ENCODE measurements at regions not wholly inside any gene's neighbourhood (a gene's known extent, or its start where the extent isn't known, plus 50 kb on each side); places are given as distances from the start of the nearest gene placed in this dataset.
"Not testable (repeated sequence)": the region's sequence is repeated elsewhere in the genome, so short reads cannot be mapped to it uniquely, and the experiment has no call there.

DNA sequence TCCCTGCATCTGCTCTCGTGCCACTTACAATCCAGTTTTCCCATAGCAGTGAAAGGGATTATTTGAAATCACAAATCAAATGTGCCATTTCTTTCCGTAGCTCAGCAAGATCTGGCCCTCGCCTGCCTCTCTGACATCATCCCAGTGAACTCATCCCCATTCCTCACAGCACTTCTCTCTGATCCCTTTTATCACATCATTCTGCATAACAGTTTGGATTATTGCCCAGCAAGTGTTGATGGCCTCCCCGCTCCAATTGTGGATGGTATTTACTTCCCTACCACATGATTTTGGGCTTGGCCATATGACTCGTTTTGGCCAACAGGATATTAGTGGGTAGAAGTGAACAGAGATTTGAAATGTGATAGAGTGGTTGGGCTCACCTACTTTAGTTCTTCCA, 185.0 kb downstream of the NPIPA7 start:
- DNase-seq, result not testable (repeated sequence)

DNA sequence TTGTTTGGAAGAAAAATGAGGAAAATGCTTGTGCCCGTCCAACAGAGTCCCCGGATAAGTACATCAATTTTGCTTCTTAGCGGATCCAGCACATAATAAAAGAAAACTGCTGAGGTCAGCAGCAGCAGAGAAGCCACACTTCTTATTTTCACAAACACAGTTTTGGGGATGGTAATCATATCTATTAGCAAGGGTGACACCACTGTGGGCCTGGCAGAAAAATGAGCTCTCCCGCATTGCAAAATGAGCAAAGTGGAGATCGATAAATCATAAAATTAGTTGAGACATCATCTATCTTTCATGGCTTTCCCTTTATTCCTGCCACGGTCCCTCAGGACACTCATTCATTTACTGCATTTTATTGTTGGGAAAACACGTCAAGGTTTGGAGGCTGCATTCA, 186.4 kb downstream of the NPIPA7 start:
- not testable (repeated sequence) for DNase-seq

DNA sequence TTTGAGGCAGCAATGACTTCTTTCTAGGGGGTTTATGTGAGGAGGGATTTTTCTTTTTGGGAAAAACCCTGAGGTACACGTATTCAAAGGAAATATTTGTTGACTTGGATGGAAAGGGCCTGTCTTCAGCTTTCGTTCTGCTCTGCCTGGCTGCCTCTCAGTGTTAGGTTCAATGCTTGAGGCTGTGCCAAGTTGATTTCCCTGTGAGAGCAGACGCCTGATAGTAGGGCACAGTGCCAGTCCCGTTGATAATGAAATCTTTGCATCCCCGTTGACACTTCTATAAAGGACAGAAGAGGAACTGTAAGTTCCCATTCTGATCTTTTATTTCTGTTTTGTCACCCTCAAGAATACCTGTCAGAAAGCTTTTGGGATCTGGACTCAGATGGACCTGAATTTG, 191.1 kb downstream of the NPIPA7 start:
- not testable (repeated sequence) for DNase-seq

DNA sequence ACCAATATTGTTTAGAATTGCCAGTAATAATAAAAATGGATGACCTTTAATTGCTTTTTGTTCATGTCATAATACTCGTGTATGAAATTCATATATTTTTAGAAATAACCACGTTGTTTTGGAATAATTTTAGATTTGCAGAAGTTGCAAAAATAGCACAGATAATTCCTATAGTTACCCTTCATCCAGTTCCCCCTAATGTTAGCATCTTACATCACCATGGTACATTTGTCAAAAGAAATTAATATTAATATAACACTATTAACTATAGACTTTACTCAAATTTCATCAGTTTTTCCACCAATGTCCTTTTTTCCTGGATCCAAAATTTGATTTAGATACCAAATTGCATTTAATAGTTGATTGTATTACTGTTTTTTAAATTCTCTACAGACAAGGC, 191.9 kb downstream of the NPIPA7 start:
- DNase-seq, result not testable (repeated sequence)

DNA sequence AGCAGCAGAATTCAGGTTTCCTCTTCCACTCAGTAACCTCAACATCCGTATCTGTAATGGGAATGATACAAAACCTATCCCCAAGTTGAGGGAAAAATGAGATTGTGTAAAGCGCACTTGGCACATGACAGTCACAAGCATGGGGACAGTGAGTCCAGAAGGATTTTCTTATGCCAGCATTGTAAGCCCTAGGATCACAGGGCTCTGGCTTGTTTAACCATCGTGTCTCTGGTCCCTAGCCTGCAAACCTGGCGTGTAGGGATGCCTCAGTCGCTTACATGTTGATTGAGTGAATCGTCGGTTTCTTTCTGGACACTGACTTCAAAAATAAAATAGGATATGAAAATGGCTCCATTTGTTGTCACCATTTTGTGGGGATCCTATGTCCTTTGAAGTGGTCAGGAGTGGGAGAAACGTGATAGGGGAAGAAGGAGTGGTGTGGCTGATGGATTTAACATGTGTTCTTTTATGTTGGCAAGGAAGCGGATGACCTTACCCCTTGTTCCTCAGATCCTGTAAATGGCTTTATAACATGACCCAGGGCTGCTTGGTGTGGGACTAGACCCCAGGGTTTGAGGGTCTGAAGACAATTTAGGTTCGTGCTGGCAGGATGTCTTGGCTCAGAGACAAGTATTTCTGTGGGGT, 193.3 kb downstream of the NPIPA7 start:
- DNase-seq, result not testable (repeated sequence)

DNA sequence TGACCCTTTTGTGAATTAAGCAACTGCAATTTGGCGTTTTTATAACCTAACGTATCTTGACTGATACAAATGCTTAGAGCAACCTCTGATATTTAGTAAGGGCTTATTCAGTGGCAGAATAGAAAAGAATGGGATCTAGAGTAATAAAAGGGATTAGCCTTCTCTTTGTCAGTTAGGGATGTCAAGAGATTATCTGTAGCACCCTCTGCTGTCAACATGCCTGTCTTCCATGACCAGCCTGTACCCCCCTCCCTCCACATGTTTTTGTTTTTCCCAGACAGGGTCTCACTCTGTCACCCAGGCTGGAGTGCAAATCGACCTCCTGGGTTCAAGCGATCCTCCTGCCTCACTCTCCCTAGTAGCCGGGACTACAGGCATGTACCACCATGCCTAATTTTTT, 198.1 kb downstream of the NPIPA7 start:
- not testable (repeated sequence) for DNase-seq

DNA sequence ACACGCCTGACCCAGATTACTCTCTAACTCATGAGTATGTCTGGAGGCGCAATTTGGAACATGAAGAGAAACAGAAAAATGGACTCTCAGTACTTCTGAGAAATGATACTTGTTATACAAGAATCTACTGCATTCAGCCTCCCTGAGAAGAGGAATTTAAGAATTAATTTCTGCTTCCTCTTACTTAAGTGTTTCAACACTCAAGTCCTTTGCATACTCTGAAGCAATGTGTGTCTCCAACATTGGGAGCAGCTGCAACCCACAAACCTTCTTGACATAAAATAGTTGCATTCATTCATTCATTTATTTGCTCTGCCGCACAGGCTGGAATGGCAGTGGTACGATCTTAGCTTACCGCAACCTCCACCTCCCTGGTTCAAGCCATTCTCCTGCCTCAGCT, 199.8 kb downstream of the NPIPA7 start:
- DNase-seq, result peak; percentile 7 to 23 (median 9)

DNA sequence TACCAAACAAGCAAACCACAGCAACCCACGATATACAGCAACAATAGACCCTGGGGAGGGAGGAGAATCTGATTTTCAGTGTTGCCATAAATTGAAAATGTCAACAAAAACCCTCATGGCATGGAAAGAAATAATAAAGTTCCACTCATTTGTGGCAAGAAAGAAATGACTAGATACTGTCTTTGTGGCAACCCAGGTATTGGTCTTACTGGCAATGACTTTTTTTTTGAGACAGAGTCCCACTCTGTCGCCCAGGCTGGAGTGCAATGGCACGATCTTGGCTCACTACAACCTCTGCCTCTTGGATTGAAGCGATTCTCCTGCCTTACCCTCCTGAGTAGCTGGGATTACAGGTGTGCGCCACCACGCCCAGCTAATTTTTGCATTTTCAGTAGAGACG, 204.0 kb downstream of the NPIPA7 start:
- DNase-seq, result not testable (repeated sequence)

DNA sequence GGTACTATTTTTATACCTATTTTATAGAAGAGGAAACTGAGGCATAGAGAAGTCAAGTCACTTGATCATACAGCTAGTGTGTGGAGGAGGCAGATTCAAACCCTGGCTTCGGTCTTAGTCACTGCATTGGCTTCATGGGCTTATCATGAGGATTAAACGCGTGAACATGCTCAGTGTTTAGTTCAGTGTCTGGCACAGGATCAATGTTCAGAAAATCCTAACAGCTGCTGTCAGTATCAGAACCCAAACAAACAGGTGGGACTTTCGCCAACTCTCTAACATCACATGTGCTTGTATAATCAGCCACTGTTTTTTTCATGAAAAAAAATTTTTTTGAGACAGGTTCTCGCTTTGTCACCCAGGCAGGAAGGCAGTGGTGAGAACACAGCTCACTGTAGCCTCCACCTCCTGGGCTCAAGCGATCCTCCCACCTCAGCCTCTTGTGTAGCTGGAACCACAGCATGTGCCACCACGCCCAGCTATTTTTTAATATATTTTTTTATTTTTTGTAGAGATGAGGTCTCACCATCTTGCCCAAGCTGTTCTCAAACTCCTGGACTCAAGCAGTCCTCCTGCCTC, 207.2 kb downstream of the NPIPA7 start:
- not testable (repeated sequence) for DNase-seq

DNA sequence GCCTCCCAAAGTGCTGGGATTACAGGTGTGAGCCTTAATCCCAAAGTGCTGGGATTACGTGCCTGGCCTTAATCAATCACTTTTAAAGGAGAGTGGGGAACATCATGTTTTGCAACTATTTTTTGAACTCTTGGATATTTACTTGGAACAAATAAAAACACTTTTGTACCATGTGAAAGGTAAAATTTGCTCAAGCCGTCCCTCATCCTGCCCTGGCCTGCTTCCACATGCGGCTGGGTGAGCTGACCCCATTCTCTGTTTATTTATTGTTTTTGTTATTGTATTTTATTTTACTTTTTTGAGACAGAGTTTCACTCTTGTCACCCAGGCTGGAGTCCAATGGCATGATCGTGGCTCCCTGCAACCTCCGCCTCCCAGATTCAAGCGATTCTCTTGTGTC, 208.0 kb downstream of the NPIPA7 start:
- not testable (repeated sequence) for DNase-seq

DNA sequence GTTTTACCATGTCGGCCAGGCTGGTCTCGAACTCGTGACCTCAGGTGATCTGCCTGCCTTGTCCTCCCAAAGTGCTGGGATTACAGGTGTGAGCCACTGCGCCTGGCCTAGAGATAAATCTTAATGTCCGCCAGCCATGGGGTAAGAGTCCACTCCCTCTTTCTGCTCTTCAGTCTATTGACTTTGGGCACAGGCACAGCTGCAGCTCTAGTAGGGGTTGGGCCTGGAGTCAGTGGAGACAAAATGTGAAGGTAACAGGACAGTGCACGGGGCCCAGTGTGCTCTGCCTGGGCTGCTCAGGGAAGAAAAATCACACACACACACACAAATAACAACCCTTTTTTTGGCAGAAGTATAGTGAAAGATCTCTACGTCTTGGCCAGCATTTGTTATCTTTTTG, 209.5 kb downstream of the NPIPA7 start:
- not testable (repeated sequence) for DNase-seq

DNA sequence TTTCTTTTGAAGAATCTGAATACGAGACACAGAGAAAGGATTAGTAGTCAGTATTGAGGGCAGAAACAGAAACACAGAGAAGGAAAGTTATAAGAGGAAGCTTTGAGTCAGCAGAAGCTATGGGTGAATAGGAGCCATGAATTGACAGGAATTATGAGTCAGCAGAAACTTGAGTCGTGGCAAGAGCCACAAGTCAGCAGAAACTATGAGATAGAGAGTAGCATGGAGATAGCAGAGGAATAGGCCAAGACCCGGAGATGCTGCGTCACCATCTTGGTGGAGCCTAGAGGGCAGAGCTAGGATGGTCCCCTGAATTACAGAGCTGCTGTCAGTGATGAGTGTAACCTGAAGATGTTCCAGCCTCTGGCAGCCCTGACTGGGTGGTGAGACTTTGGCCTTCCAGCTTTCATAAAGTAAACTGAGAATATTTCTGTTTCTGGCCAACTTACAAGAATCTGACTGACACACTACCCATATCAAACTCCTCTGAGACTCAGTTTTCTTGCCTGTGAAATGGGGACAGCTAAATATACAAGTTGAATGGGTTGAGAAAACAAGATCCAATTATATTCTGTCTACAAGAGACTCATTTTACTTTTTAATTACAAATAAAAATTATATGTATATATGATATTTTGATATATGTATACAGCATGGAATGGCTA, 211.8 kb downstream of the NPIPA7 start:
- not testable (repeated sequence) for DNase-seq

DNA sequence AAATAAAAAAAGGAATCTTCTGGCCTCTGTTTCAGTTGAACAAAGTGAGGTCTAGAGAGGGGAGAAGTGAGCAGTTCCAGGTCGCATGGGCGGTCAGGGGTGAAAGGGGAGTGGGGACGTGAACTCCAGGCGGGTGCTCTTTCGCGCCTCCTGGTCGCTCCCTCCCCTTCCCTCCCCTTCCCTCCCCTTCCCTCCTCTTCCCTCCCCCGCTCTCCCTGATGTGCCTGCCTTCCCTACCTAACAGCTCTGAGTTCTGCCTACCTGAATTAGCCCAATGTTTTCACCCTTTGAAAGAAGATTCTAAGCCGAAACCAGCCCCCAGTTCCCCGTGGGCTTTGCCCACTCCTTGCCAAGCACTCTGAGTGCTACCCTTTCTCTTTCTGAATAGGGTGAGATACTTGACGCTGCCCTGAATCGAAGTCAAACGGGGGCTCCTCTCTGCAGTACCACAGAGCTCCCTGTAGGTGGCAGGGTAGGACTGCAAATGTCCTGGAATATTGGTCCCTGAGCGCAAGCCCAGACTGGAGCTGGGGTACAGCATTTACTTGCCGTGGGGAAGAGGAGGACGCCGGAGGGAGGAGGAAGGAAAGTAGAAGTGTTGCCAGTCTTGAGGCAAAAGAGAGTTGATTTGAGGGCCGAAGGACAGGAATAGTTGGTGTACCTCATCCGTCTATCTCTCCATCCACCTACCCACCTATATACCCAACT, 214.4 kb downstream of the NPIPA7 start:
- peak in 2 of 3 donors; percentile 0 to 6 for DNase-seq

DNA sequence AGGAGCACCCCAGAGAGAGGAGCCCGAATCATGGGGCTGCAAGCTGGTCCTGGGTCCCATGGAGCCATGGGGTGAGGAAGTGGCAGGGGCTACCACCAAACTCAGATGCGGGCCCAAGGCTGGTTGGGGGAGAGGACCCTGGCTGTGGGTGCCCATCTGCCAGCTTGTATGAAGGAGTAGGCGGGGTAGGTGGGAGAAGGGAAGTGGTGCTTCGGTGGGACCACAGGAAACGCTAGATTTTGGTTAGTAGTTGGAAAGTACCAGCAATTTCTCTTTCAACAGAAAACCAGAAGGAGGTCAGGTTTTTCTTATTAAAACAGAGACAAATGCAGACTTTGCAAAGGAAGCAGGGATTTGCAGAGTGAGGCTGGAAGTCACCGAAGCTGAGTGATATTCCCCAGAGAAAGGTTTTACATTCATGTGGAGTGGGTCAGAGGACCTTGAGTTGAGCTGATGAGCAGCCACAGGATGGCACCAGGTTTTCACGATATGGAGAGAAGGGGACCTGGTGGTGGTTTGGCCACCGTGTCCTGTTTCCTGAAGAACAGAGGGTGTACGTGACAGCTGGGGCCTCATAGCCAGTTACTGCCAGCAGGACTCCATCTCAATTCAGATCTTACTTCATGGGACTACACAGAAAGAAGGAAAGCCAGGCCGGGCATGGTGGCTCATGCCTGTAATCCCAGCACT, 216.2 kb downstream of the NPIPA7 start:
- not testable (repeated sequence) for DNase-seq

DNA sequence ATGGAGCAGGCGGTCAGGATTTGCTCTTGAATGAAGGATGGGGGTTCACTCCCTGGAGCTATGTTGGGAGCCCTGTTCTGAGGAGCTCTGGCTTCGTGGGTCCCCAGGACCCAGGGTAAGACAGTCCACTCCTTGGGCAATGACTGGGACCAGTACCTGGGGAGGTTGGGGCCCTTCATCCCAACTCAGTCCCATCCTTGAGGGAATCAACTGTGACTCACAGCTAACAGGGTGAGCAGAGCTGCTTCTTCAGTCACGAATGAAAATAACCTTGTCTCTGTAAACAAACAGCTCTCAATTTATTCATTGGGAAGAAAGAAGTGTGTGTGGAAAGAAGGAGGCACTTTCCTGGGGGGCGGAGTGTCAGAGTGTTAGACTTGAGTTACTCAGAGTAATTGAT, 222.3 kb downstream of the NPIPA7 start:
- not testable (repeated sequence) for DNase-seq

DNA sequence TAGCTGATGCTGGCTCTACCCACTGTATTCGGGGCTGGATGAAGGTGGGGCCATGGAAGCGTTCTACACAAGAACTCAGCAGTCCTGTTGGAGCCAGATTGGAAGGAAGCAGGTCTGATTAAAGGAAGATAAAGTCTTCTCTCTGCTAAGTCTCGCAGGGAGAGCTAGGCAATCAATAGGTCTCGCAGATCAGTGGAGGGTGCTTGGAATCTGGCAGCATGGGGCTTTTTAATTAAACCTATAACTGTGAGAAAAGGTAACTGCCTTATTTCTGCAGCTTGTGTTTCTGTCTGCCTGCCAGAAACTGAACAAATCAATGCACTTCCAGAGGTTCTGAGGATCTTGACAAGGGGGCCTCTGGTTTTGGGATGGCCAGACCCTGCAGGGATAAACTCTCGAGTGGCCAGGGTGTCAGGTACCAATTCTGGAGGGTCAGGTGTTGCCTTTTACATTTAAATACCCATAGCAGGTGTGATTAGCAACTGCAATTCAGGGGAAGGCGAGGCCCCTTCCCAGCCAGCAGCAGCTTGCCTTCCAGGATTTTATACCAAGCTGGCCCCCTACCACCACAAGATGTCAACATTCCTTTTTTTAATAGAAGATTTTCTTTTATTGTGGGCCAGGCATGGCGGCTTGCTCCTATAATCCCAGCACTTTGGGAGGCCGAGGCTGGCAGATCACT, 228.6 kb downstream of the NPIPA7 start:
- not testable (repeated sequence) for DNase-seq

DNA sequence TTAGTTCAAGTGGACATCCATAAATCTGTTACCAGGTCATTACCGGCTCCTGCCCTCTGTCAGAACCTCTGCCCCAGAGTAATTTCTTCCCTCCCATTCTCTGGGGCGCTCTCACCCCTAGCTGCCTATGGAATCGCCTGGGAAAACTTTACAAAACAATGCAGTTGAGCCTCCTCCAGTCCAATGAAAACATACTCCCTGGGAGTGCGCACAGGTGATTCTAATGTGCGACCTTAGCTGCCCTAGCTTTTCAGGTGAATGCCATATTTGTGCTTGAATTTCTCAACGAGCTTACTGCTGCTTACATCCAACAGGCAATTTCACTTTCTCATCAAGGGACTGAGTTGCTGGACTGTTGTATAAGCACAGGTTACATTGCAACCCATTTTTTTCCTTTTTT, 230.7 kb downstream of the NPIPA7 start:
- DNase-seq, result not testable (repeated sequence)

DNA sequence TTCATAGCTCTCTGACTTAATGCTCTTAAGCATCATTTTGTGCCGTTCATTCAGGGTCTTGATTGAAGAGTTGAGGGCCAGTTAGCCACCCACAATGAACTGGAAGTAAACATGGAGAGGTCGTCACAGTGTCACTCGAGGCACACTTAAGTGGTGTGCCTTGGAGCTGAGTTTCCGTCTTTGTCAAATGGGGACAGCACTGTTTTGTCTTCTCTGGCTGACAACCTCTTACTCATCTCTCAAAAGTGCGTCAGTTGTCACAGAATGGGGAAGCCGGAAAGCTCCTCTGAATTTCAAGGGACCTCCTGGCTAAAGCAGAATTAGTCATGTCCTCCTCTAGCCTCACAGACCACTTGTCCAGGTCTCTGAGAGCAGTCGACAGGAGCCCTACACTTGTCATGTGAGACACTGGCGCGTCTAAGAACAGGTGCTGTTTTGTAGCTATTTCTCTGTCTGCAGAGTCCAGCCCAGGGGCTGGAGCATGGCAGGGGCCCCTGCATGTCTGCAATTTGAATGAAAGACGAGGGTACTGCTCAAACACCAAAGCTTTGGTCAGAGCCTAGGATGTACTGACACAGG, 231.5 kb downstream of the NPIPA7 start:
- DNase-seq, result not testable (repeated sequence)

DNA sequence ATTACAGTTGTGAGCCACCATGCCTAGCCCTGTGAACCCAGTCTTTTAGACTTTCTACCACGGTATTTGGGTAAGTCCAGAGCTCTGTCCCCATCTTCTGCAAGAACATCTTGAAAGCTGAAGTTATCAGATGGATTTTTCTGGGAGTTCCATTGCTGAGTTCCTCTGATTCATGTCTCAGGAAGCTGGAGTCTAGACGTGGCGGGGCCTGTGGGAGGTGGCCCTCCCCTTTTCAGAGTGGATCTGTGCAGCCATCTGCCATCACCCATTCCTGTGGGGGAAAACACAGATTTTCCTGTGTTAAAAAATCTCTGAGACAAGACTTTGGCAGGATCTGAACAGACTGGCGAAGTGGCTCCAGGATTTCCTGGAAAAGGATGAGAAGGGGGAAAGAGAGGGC, 234.3 kb downstream of the NPIPA7 start:
- not testable (repeated sequence) for DNase-seq

DNA sequence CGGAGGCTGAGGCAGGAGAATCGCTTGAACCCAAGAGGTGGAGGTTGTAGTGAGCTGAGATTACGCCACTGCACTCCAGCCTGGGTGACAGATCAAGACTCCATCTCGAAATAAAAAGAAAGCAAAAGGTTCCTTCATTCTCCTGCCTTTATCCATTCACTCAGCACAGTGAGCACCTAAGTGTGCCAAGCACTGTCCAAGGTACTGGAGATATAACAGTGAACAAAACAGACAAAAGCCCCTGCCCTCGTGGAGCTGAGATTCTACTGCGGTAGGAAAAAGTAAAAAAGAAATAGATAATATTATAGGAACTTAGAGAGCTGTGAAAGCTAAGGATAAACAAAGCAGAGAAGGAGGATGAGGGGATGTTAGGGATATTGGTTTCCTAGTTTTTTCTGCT, 235.5 kb downstream of the NPIPA7 start:
- not testable (repeated sequence) for DNase-seq

DNA sequence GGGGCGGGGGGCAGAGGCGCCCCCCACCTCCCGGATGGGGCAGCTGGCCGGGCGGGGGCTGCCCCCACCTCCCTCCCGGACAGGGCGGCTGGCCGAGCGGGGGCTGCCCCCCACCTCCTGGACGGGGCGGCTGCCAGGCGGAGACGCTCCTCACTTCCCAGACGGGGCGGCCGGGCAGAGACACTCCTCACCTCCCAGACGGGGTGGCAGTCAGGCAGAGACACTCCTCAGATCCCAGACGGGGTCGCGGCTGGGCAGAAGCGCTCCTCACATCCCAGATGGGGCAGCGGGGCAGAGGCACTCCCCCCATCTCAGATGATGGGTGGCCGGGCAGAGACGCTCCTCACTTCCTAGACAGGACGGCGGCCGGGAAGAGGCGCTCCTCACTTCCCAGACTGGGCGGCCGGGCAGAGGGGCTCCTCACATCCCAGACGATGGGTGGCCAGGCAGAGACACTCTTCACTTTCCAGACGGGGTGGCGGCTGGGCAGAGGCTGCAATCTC, 240.1 kb downstream of the NPIPA7 start:
- DNase-seq, result not testable (repeated sequence)

DNA sequence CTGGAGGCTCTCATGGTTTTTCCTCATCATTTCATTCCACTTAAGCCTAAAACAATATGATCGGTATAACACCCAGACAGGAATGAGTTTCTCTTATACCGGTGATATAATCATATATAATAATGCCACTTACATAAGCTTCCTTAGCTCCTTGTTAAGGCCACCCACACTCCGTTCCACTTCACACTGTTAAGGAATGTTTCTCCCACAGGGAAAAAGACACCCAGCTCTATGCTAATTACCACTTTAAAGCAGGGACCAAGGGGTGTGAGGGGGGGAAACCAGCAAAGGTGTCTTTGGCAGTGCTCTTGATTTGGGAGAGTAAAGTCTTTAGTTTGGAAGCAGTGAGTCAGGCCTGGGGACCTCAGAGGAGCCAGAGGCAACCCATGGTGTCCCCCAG, 245.4 kb downstream of the NPIPA7 start:
- DNase-seq, result not testable (repeated sequence)

All from suppressor macrophage treated with lipopolysaccharide for 1 hour (primary cell).